ENCODE measurements at regions not wholly inside any gene's neighbourhood (a gene's known extent, or its start where the extent isn't known, plus 50 kb on each side); places are given as distances from the start of the nearest gene placed in this dataset.

GRCh38 chr13:64075543-64076271, 2660.1 kb upstream of the PCDH20 start:
- no peak for TF ChIP-seq CTCF (IDR thresholded peaks at IDR 0.05; ENCODE audit: low read length)
- no peak for TF ChIP-seq EZH2 (optimal IDR thresholded peaks at IDR 0.05; ENCODE audit: low read depth, low read length)

Measured in MM.1S (cell line).